Amygdala (tissue), 56 donors: ENCODE measurements at regions not wholly inside any gene's neighbourhood (a gene's known extent, or its start where the extent isn't known, plus 50 kb on each side); places are given as distances from the start of the nearest gene placed in this dataset.
"Not testable (repeated sequence)": the region's sequence is repeated elsewhere in the genome, so short reads cannot be mapped to it uniquely, and the experiment has no call there.

Source experiments
- DNase-seq, 56 donors: peaks; one replicate each; lab custom pipeline; 2025; lab: John Stamatoyannopoulos, UW

DNA sequence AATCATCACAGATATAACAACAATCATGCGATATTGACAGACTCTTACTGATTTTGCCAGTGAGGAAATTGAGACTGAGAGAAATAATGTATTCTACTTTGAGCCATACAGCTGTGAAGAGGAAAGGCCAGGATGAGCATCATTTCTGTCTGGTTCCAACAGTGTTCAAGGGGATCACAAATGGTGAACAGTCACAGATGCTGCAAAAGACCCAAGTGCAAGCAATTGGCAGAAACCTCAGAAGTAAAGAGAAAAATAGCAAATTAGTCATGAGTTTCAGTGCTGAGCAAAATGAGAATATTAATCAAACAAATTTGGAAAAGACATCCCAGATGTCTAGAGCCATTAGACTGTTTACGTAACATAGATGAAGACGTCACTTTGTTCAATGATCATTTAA, 114.1 kb downstream of the RAB38 start:
- DNase-seq, result no peak

DNA sequence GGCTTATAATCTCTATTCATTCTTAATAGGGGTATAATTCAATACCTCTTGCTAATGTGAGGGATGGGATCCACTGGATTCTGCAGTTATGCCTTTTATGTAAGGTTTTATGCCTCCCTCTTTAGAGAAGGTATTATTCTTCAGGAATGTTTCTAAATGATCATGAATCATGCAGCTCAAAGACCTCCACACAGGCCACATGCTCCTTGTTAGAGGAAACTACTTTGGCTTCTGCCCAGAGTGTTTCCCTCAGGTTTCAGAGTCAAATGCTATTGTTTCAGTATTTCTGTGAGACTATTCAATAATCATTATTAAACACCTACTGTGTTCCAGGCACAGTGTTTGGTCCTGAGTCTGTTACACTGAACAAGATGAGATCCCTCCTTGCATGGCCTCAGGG, 115.9 kb downstream of the RAB38 start:
- no peak for DNase-seq

DNA sequence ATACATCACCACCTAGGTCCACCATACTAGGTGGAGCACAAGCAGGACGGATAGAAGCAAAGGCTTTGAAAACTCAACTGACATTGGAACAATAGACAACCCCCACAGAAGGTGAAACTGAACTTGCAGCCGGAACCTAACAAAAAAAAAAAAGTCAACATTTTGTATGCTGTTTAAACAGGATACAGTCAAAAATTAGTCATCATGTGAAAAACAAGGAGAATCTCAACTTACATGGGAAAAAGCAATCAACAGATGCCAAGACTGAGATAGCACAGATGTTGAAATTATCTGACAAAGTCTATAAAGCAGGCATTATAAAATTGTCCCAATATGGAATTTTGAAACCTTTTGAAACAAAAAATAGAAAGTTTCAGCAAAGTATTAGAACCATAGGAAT, 123.8 kb downstream of the RAB38 start:
- DNase-seq, result no peak

DNA sequence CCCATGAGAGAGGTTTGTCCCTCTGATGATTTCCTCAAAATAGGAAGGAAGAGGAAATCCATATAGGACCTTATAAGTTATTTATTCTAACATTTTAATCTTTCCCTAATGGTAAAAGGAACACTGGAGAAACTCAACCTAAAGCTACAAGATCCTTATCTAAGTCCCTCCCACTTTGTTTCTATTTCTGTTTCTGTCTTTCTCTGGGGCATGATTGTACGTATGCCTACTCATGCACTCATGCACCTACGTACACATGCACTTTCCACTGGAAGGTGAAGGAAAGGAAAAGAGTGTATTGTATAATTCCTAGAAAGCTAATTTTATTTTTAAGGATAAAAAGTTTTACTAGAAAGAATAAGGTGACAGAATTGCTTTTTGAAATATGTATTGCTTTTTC, 125.0 kb downstream of the RAB38 start:
- DNase-seq, result no peak

DNA sequence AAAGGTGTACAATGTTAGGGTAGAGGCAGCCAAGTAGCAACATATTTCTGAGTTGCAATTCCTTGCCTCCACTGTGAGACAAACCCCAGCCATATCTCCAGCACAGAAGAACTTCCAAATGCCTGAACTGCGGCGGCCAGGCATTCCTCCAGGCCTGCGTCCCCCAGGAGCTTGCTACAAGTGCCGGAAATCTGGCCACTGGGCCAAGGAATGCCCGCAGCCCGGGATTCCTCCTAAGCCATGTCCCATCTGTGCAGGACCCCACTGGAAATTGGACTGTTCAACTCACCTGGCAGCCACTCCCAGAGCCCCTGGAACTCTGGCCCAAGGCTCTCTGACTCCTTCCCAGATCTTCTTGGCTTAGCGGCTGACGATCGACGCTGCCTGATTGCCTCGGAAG, 130.0 kb downstream of the RAB38 start:
- not testable (repeated sequence) for DNase-seq

DNA sequence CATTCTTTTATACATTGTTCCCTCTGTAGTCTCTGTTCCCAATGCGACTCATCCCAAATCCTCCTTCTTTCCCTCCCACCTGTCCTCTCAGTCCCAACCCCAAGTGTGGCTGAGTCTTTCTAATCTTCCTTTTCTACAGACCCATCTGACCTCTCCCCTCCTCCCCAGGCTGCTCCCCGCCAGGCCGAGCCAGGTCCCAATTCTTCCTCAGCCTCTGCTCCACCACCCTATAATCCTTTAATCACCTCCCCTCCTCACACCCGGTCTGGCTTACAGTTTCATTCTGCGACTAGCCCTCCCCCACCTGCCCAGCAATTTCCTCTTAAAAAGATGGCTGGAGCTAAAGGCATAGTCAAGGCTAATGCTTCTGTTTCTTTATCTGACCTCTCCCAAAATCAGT, 130.6 kb downstream of the RAB38 start:
- not testable (repeated sequence) for DNase-seq

DNA sequence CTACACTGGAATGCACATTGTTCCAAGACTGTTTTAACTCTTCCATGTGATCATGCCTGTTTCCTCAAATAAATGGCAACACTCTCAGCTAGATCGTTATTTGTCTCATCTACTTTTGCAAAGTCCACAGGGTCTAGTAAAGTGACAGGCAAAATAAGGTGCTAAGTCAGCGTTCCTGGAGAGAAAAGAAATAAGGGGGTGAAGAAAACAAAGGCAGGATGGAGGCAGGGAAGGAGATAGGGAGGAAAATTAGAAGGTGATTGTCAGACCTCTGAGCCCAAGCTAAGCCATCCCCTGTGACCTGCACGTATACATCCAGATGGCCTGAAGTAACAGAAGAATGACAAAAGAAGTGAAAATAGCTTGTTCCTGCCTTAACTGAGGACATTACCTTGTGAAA, 132.1 kb downstream of the RAB38 start:
- no peak for DNase-seq

DNA sequence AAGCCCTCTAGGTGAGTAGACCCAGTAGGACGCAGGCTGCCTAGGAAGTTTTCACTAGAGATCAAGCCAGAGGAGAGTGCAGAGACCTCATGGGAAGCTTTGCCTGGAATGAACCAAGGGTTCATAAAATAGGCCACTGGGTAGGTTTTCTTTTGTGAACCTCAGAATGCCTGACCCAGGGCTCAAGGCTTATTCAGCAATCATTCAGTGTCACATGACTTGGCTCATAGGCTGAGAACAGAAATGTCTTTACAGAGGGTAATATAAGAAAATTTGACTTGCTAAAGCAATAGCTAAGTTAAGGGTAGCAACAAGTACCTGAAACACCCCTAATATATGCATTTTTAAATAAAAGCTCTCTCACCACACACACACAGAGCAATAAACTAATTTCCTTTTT, 132.6 kb downstream of the RAB38 start:
- DNase-seq, result no peak

DNA sequence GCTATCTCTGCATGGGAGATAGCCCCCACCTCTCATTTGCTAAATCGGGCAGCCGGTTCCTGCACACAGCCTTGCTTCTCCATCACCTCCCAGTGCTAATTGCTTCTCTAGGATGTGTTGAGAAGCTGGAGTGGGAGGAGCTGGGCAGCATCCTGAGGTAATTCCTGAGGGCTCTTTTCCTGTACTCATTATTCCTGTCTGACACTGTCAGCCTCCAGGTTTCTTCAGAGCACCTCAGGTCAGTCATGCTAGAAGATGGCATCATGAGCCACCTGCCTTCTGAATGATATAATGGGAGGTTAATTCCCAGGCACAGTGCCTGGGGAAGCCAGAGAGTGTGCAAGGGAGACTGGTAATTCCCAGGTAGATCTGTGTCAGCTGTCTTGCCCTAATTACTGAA, 133.0 kb downstream of the RAB38 start:
- no peak for DNase-seq

DNA sequence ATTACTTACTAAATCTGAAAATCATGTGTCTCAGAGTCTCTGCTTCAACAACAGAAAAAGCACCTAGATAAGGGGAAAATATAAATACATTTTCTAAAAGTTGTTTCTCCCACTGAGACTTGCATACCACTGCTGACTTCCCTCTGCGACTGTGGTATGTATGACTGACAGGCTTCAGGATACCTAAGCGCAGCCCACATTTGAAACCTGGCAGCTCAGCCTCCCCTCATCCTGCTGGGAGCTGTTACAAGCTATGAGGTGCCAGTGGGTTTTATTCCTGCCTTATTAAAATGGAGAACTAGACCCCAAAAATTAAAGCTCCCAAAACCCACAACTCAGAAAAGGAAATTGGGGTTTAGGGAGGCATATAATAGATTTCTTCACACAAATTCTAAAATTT, 133.6 kb downstream of the RAB38 start:
- DNase-seq, result no peak

DNA sequence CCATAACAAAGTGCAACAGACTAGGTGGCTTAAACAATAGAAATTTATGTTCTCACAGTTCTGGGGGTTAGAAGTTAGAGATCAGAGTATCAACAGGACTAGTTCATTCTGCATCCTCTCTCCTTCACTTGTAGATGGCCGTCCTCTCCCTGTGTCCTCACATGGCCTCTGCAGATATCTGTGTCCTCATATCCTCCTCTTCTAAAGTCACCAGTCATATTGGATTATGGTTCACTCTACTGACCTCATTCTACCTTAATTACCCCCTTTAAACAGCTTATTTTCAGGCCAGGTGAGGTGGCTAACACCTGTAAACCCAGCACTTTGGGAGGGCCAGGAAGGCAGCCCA, 135.1 kb downstream of the RAB38 start:
- no peak for DNase-seq

DNA sequence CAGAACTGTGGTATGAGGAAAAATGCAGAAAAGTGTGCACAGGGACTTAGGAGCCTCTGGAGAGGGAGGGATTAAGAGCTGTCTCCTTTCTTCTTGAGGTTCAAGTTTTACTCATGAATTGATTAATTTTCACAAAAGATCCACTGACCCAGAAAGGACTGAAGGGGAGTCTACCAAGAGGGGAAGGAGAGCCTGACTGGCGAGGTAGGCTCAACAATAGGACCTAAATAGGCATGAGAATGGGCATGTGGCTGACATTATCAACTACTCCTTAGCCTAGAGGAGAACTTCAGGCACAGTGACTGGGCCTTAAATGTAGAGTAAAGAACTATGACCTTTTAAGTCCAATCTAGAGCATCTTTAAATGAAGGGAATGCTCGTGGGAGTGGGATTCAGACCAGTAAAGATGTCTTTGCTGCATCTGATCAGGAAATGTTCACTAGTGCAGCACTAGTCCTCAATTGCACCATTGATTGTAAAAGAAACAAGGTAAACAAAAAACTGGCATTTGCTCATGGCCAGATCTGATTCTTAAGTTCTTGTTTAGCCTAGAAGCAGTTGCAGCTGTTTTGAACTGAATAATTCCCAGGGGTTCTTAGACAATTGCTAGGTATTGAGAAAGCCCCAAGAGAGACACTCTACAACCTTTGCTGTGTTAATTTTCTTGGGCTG, 135.6 kb downstream of the RAB38 start:
- no peak for DNase-seq

DNA sequence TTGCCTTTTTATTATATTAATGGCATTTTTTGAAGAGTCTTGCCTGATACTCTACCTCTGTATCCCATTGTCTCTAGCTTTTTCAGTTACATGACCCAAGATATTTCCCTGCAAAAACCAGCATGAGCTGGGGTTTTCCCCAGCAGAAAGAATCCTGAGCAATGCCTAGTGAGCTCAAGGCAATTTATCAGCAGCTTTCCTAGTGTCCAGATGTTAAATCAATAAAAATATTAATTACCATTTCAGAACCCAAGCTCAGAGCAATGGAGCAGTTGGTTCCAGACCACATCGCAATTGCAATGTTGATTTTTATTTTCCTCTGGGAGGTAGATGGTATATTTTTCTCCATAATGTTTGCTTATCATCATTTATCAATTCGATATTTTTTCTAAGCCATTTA, 137.2 kb downstream of the RAB38 start:
- DNase-seq, result no peak

DNA sequence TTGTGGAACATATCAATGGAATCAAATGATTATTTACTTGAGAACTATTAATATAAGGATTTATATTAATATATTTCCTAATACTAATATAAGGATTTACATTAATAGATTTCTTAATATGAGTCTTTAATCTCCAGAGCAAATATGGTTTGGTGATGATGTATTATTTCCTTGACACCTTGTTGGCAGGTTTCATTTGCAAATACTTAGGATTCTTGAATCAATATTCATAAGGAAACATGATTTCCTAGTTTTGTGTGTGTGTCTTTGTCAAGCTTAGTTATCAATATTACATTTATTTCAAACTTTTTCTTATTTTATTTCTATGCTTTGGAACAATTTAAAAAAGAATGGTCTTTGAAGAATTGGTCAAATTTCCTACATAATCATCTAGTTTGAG, 138.5 kb downstream of the RAB38 start:
- DNase-seq, result no peak

DNA sequence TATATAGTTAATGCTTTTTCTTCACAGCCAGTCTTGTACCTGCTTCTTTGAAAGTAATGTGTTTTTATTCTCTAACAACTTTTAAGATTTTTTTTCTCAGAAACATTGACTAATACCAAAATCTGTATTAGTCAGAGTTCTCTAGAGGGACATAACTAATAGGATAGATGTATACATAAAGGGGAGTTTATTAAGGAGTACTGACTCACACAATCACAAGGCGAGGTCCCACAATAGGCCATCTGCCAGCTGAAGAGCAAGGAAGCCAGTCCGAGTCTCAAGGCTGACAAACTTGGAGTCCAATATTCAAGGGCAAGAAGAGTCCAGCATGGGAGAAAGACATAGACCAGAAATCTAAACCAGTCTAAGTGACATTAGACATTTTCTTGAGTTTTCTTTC, 140.0 kb downstream of the RAB38 start:
- DNase-seq, result no peak

DNA sequence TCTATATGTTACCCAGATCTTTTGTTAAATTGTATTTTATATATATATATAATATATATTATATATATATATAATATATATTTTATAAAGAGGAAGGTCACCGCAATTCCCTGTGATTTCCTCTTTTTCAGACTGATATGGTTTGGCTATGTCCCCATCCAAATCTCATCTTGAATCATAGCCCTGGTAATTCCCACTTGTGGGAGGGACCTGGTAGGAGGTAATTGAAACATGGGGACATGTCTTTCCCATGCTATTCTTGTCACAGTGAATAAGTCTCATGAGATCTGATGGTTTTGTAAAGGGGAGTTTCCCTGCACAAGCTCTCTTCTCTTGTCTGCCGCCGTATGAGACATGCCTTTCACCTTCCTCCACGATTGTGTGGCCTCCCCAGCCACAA, 157.6 kb downstream of the RAB38 start:
- DNase-seq, result no peak

DNA sequence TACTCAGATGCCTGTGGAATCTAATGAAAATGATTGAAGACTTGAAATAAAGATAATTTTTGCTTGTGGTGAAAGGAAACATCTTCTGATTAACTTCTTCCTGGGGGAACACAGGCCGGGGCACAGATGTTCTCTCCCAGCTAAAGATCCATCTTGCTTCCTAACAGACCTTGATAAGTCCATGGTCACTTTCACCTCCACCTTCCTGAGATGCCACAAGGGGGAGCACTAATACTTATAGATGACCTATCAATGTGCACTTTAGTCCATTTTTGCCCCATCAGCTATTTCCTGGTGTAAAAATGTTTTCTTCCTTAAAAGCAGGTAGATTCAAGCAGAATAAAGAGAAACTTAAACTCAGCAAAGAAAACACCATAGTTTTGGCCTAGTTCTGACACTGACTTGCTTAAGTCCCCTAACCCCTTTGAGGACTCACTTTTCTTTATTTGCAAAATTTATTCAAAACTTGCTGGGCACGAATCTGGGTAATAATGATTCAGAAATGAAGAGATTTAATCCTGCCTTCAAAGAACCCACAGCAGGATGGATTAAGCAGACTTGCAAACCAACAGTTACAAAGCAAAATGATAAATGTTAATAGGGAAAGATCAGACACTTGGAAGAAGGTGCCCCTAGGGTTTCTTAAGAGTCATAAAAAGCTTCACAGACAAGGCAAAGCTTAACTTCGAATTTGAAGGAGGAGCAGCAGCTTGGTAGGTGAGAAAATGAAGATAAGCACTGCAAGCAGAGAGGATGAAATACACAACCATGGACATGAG, 158.7 kb downstream of the RAB38 start:
- DNase-seq, result peak in 34 of 56 donors; percentile 0 to 70 (median 4)

DNA sequence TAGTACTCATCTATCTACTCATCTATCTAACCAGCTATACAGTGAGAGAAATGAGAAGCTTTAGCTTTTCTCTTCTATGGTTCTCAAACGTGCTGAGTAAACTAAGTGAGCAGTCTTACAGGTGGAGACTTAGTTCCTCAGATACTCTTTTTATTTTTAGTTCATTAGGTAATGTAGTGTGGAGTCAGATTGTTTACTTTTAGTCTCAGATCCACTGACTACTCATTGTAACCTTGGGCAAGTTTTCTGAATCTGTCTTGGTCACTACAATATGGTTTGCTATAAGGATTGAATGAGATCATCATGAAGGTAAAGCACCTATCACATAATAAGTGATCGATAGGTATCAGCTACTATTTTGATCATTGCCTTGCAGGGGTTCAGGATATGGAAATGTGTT, 160.1 kb downstream of the RAB38 start:
- no peak for DNase-seq

DNA sequence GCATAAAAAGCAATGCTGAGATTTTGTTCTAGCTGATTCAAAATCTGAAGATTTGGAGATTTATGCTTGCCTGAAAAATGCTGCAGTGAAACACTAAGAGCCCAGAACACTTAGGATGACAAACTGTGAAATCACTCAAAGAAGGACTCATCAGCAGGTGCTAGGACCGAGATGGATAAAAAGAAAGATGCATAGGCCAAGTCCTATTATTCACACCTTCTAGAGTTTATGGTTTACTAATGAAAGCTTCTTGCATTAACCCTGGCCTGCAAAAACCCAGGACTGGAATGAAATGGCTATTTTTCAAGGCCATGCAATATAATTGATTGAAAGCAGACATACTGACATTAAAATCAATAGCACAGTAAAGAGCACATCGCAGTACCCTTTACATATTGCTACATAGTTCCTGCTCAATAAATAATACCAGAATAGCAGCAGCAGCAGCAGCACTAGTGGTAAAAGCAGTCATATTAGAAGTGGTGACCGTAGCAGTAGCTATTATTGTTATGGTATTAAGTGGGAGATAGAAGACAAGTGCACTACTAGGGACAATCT, 161.7 kb downstream of the RAB38 start:
- no peak for DNase-seq

DNA sequence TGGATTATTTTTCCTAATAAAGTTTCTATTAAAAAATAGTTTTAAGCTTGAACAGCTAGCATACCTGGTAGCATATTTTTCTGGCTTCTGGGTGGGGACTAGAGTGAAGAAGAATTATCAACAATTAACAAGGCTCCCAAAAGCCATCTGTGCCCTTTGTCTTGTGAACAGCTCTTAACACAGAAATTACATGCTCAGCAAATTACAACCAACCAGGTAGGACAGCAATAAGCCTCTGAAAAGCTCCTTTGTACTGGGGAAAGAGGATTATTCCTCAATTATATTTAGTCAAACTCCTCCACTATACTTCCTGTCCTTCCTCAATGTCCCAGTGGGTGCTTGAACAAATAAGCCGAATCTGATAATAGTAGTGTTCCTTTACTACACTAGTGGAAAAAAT, 162.8 kb downstream of the RAB38 start:
- DNase-seq, result no peak

DNA sequence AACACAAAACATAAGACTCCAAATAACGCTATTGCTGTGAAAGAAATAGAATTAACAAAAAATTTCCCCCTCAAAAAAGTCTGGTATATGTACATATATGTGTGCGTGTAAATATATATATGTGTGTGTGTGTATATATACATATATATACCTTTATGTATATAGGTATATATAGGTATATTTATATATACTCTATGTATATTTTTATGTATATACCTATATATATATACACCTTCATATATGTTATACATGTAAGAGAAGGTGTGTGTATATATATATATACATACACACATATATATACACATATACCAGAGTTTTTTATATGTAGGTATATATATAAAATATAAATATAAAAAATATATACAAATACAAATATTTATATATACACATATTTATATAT, 199.2 kb downstream of the RAB38 start:
- DNase-seq, result no peak

DNA sequence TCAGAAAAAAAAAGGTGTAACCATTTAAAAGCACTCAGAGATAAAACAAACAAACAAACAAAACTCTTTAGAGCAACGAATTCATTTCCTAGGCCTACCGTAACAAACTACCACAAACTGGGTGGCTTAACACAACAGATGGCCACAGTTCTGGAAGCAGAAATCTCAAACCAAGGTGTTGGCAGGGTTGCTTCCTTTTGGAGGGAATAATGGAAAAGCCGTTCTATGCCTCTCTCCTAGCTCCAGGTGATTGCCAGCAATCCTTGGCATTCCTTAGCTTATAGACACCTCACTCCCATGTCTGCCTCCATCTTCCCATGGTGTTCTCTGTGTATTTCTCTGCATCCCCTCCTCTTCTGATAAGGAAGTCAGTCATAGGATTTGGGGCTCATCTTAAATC, 200.4 kb downstream of the RAB38 start:
- no peak for DNase-seq
